Endothelial cell of umbilical vein (primary cell): ENCODE measurements at regions not wholly inside any gene's neighbourhood (a gene's known extent, or its start where the extent isn't known, plus 50 kb on each side); places are given as distances from the start of the nearest gene placed in this dataset.

Experiments
- BruUV-seq: library from RNA; stranded (reverse); fragments of 400-500 nt; replicated peaks from 2 replicates; lab custom pipeline; 2021; lab: Mats Ljungman, UMichigan
- CTCF ChIA-PET: fragments of 300-600, 350-600 bp; sonication (Branson Sonifier 250); formaldehyde crosslinking; loops from one replicate; lab custom pipeline; 2021; ENCODE audit warnings: antibody characterized with exemption, inconsistent platforms; lab: Charles Lee
- POLR2A ChIA-PET: fragments of 300-600, 350-600 bp; sonication (Branson Sonifier 250); formaldehyde crosslinking; loops from one replicate; lab custom pipeline; 2021; ENCODE audit warnings: antibody characterized with exemption, inconsistent platforms; lab: Charles Lee
- DNase-seq: peaks from one replicate; pipeline ENCODE4 v3.0.0-alpha.2; 2011; ENCODE audit warnings: low read depth, low spot score
- FAIRE-seq: peaks from 2 replicates; lab custom pipeline; 2011; peaks lifted over from hg19 to GRCh38; lab: Jason Lieb, UNC
- H2AFZ ChIP-seq: 2 replicates; pipeline ENCODE4 v1.6.0; 2012; ENCODE audit warnings: low read depth, low read length, control low read depth, inconsistent platforms
- H3K27ac ChIP-seq: 2 replicates; pipeline ENCODE4 v1.5.1; 2011; ENCODE audit warnings: low read depth, mild to moderate bottlenecking, control low read depth, low read length, moderate library complexity; ENCODE audit not compliant: insufficient read depth
- H3K27me3 ChIP-seq, 2 experiments: 2 replicates each; pipeline versions ENCODE4 v1.6.0 to v1.6.1; 2011; ENCODE audit warnings: low read length in 2 of 2, mixed read lengths in 1 of 2; ENCODE audit not compliant: control insufficient read depth in 2 of 2, insufficient read depth in 2 of 2
- H3K36me3 ChIP-seq, 2 experiments: 2 replicates in 1 of 2; 3 replicates in 1 of 2; pipeline ENCODE4 v1.5.1; 2011; ENCODE audit warnings: low read length in 2 of 2, mild to moderate bottlenecking in 1 of 2, moderate library complexity in 1 of 2; ENCODE audit not compliant: control insufficient read depth in 2 of 2, insufficient read depth in 2 of 2; ENCODE audit errors: extremely low read depth in 1 of 2
- H3K4me1 ChIP-seq: 3 replicates; pipeline ENCODE4 v1.5.1; 2011; ENCODE audit warnings: mild to moderate bottlenecking, low read length; ENCODE audit not compliant: control insufficient read depth, insufficient read depth; ENCODE audit errors: extremely low read depth
- H3K4me2 ChIP-seq: 2 replicates; pipeline ENCODE4 v1.6.1; 2011; ENCODE audit warnings: low read length, control low read depth, mixed read lengths; ENCODE audit not compliant: insufficient read depth
- H3K4me3 ChIP-seq, 3 experiments: fragments of 200-600 bp in 1 of 3; sonication (generic), shearing (Covaris generic) in 1 of 3; replicated peaks in 1 of 3; 2 replicates each; pipeline ENCODE4 v1.5.1; 2011 to 2016; ENCODE audit warnings: control low read depth in 3 of 3, low read length in 3 of 3, mild to moderate bottlenecking in 2 of 3, inconsistent platforms in 1 of 3, low read depth in 1 of 3, moderate library complexity in 1 of 3; ENCODE audit not compliant: insufficient read depth in 1 of 3
- H3K79me2 ChIP-seq: 2 replicates; pipeline ENCODE4 v1.6.0; 2012; ENCODE audit warnings: low read length, inconsistent platforms; ENCODE audit not compliant: control insufficient read depth, insufficient read depth
- H3K9ac ChIP-seq: replicated peaks from 2 replicates; pipeline ENCODE3; 2011; ENCODE audit warnings: low read length, control low read depth; ENCODE audit not compliant: insufficient read depth; ENCODE audit errors: extremely low read depth
- H3K9me1 ChIP-seq: replicated peaks from 3 replicates; pipeline ENCODE4 v1.6.0; 2011; ENCODE audit warnings: mild to moderate bottlenecking, low read length; ENCODE audit not compliant: control insufficient read depth, insufficient read depth; ENCODE audit errors: extremely low read depth
- H3K9me3 ChIP-seq: replicated peaks from 2 replicates; pipeline ENCODE4 v1.5.1; 2012; ENCODE audit warnings: low read length, inconsistent platforms; ENCODE audit not compliant: control insufficient read depth, insufficient read depth
- H4K20me1 ChIP-seq: replicated peaks from 2 replicates; pipeline ENCODE3; 2011; ENCODE audit warnings: mild to moderate bottlenecking, low read length; ENCODE audit not compliant: control insufficient read depth, insufficient read depth; ENCODE audit errors: extremely low read depth
- CTCF ChIP-seq, 2 donors: IDR thresholded peaks; 1 replicate in 1 of 2; 2 replicates in 1 of 2; pipeline ENCODE4 v1.5.1; 2011; ENCODE audit warnings: low read length in 2 of 2, mild to moderate bottlenecking in 2 of 2, moderate library complexity in 2 of 2, control low read depth in 1 of 2, inconsistent platforms in 1 of 2, low read depth in 1 of 2; ENCODE audit not compliant: insufficient read depth in 1 of 2; ENCODE audit errors: extremely low read depth in 1 of 2
- EZH2 ChIP-seq: IDR thresholded peaks from 2 replicates; pipeline ENCODE4 v1.6.1; 2012; ENCODE audit warnings: borderline replicate concordance, low read depth, mild to moderate bottlenecking, moderate library complexity, low read length, inconsistent platforms; ENCODE audit not compliant: severe bottlenecking
- FOS ChIP-seq: IDR thresholded peaks from 2 replicates; pipeline ENCODE4 v1.6.1; 2011; ENCODE audit warnings: mild to moderate bottlenecking, low read length, moderate library complexity, borderline replicate concordance; ENCODE audit not compliant: insufficient read depth
- GATA2 ChIP-seq: IDR thresholded peaks from 2 replicates; pipeline ENCODE4 v1.7.0; 2011; ENCODE audit warnings: low read depth, mild to moderate bottlenecking, moderate library complexity, mixed read lengths, low read length; ENCODE audit not compliant: insufficient read length, insufficient read depth
- JUN ChIP-seq: IDR thresholded peaks from 2 replicates; pipeline ENCODE4 v1.6.1; 2011; ENCODE audit warnings: borderline replicate concordance, low read depth; ENCODE audit not compliant: insufficient read length, insufficient read depth
- MAX ChIP-seq: IDR thresholded peaks from 2 replicates; pipeline ENCODE4 v1.6.1; 2011; ENCODE audit not compliant: insufficient read depth, insufficient read length
- MYC ChIP-seq: IDR thresholded peaks from one replicate; pipeline ENCODE4 v1.6.1; 2011; ENCODE audit warnings: mild to moderate bottlenecking, low read depth, low read length
- POLR2A ChIP-seq: IDR thresholded peaks from 2 replicates; pipeline ENCODE4 v1.6.1; 2012; ENCODE audit warnings: low read depth, mild to moderate bottlenecking, control low read depth, low read length
- POLR2AphosphoS5 ChIP-seq: IDR thresholded peaks from 2 replicates; pipeline ENCODE4 v1.6.1; 2012; ENCODE audit warnings: low read depth, mild to moderate bottlenecking, control low read depth, low read length, moderate library complexity; ENCODE audit not compliant: insufficient read depth
- dilution Hi-C: fragments of 300-500 bp; cut with MboI; formaldehyde crosslinking; loops from one replicate; pipeline ENCODE4 v1.15.0; 2019; ENCODE audit warnings: low sequenced_read_pairs; ENCODE audit not compliant: extremely low pct_ligation_motif_present
- intact Hi-C: fragments of 100-400 bp; cut with micrococcal nuclease; formaldehyde crosslinking; loops from one replicate; pipeline ENCODE4 v1.10.0; 2022

DNA sequence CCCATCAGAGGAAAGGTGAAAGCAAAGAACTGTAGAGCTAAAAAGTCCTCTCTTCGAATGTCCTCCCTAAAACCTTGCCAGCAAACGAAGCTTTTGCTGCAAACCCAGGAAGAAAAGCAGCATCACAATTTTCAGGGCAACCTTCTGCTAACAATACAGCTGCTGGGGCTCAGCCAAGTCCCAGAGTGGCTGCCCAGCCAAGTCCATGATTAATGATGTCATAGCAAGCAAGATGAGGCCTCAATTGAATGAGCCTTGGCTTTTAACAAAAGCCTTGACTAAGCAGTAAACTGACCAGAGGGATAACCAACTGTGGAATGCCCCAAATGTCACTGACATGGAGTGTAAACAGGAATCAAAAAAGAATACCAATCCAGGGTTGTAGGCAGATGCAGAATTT, 342.7 kb downstream of the PMP22 start:
- Histone ChIP-seq H2AFZ (no peak overlapping the region), H3K27ac (no peak overlapping the region), H3K9me1 (no peaks in the 10 kb centered on the region), H3K4me3 (no peak overlapping the region), H3K9ac (no peak overlapping the region), H3K27me3 (no peaks in the 10 kb centered on the region), H3K36me3 (no peaks in the 10 kb centered on the region), H3K9me3 (peaks cover 3% of the 10 kb centered on the region), H3K4me1 (no peaks in the 10 kb centered on the region), H3K4me2 (no peak overlapping the region), H4K20me1 (no peaks in the 10 kb centered on the region), H3K79me2 (no peaks in the 10 kb centered on the region)
- TF ChIP-seq CTCF (IDR thresholded peaks at IDR 0.05; ENCODE audit: extremely low read depth in 1 of 2, insufficient read depth in 1 of 2, low read depth in 1 of 2, low read length in 2 of 2) = no peak
- TF ChIP-seq MAX = no peak
- no peak for TF ChIP-seq GATA2
- dilution Hi-C loops (no loop called here), intact Hi-C loops (loop anchor here (10.0 kb wide), 1 partner anchor 618 kb away; the partner anchor contains the start of gene HS3ST3B1)
- no peak for DNase-seq
- no TSS peak for BruUV-seq
- POLR2A ChIA-PET = no interaction called here
- CTCF ChIA-PET = no interaction called here
- FAIRE-seq = no peak

GRCh38 chr17:14921936-14922335, 343.2 kb downstream of the PMP22 start:
- Histone ChIP-seq H3K27me3 (no peaks in the 10 kb centered on the region), H3K9me1 (no peaks in the 10 kb centered on the region), H3K36me3 (no peaks in the 10 kb centered on the region), H3K79me2 (no peaks in the 10 kb centered on the region), H3K4me3 (no peak overlapping the region), H3K4me2 (no peak overlapping the region), H3K9me3 (peaks cover 3% of the 10 kb centered on the region), H4K20me1 (no peaks in the 10 kb centered on the region), H3K27ac (no peak overlapping the region), H3K4me1 (no peaks in the 10 kb centered on the region), H3K9ac (no peak overlapping the region), H2AFZ (no peak overlapping the region)
- TF ChIP-seq POLR2AphosphoS5 (no peak), MYC (no peak), EZH2 (no peak), FOS (no peak), CTCF (IDR thresholded peaks at IDR 0.05; ENCODE audit: extremely low read depth in 1 of 2, insufficient read depth in 1 of 2, low read depth in 1 of 2, low read length in 2 of 2) (no peak), MAX (no peak), GATA2 (no peak), POLR2A (no peak), JUN (no peak)
- dilution Hi-C loops = no loop called here
- no TSS peak for BruUV-seq
- FAIRE-seq = no peak
- POLR2A ChIA-PET = no interaction called here
- CTCF ChIA-PET = no interaction called here
- intact Hi-C loops = loop anchor here (10.0 kb wide), 1 partner anchor 617 kb away; the partner anchor contains the start of gene HS3ST3B1
- no peak for DNase-seq
